Left ventricle myocardium inferior (tissue), 1 donor: ENCODE measurements at regions not wholly inside any gene's neighbourhood (a gene's known extent, or its start where the extent isn't known, plus 50 kb on each side); places are given as distances from the start of the nearest gene placed in this dataset.

ENCODE experiments used
- DNase-seq: peaks from one replicate; pipeline ENCODE4 v3.0.0-alpha.2; 2020
- H3K27ac ChIP-seq: fragments of 200-600 bp; replicated peaks from 2 replicates; pipeline ENCODE4 v1.8.0; 2021
- H3K27me3 ChIP-seq: fragments of 200-600 bp; 2 replicates; pipeline ENCODE4 v1.8.0; 2021; ENCODE audit warnings: low read depth
- H3K36me3 ChIP-seq: fragments of 200-600 bp; 2 replicates; pipeline ENCODE4 v1.8.0; 2021
- H3K4me1 ChIP-seq: fragments of 200-600 bp; 2 replicates; pipeline ENCODE4 v1.8.0; 2021
- H3K4me3 ChIP-seq: fragments of 200-600 bp; 2 replicates; pipeline ENCODE4 v1.8.0; 2021; ENCODE audit warnings: mild to moderate bottlenecking, moderate library complexity
- H3K9me3 ChIP-seq: fragments of 200-600 bp; replicated peaks from 2 replicates; pipeline ENCODE4 v1.8.0; 2021
- CTCF ChIP-seq: fragments of 200-600 bp; IDR thresholded peaks from 2 replicates; pipeline ENCODE4 v1.8.0; 2021; ENCODE audit warnings: antibody characterized with exemption, mild to moderate bottlenecking, borderline replicate concordance
- intact Hi-C: fragments of 100-400 bp; cut with micrococcal nuclease; formaldehyde crosslinking; loops from one replicate; pipeline ENCODE4 v1.11.0; 2022
- donor health status: DM: no; HTN: yes; CAD: no; lungs with severe emphysema.

GRCh38 chr1:208933984-208934525 is 649.5 kb upstream of the CAMK1G start:
- Histone ChIP-seq H3K9me3 (no peaks in the 10 kb centered on the region), H3K4me3 (no peak overlapping the region), H3K27ac (no peak overlapping the region), H3K4me1 (no peaks in the 10 kb centered on the region), H3K36me3 (no peaks in the 10 kb centered on the region), H3K27me3 (no peaks in the 10 kb centered on the region)
- no peak for DNase-seq
- intact Hi-C loops = no loop called here
- no peak for TF ChIP-seq CTCF

GRCh38 chr1:208934933-208935332 is 648.6 kb upstream of the CAMK1G start:
- DNase-seq = no peak
- H3K27ac ChIP-seq = no peak overlapping the region
- no peak for TF ChIP-seq CTCF
- H3K4me1 ChIP-seq = no peaks in the 10 kb centered on the region
- no peaks in the 10 kb centered on the region for H3K27me3 ChIP-seq
- H3K9me3 ChIP-seq = no peaks in the 10 kb centered on the region
- H3K36me3 ChIP-seq = no peaks in the 10 kb centered on the region
- no peak overlapping the region for H3K4me3 ChIP-seq
- intact Hi-C loops = no loop called here

DNA sequence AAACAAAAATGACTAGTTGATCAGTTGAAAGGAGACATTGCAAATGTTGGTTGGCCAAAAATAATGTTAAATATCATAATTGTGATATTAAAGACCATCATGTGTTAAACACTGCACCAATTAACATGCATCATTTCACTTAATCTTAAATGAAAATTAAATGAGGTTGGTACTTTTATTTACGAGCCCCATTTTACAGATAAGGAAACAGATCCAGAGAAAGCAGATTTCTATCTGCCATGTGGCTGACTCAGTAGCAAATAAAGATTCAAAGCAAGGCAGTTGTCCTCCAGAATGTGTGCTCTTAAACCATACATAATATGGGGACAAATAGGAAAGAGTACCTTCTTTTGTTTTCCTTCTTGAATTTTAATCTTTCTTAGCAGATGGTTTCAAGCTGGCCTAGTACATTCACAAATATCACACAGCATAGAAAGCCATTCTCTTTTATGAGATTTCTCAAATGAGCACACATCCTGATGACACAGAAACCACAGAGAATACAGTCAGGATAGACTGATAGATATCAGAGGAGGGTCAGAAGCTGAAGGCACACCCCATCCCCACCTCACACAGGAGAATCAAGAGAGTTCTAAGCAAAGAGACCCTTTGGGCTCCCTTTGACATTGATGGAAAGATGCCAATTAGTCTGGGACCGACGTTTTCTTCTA is 647.9 kb upstream of the CAMK1G start:
- intact Hi-C loops = no loop called here
- Histone ChIP-seq H3K27me3 (no peaks in the 10 kb centered on the region), H3K4me1 (no peaks in the 10 kb centered on the region), H3K27ac (no peak overlapping the region), H3K36me3 (no peaks in the 10 kb centered on the region), H3K4me3 (no peak overlapping the region), H3K9me3 (no peaks in the 10 kb centered on the region)
- DNase-seq = no peak
- TF ChIP-seq CTCF = no peak

- intact Hi-C loops = no loop called here
- no peak for TF ChIP-seq CTCF
- Histone ChIP-seq H3K27ac (no peak overlapping the region), H3K9me3 (no peaks in the 10 kb centered on the region), H3K4me1 (peaks cover 7% of the 10 kb centered on the region), H3K4me3 (no peak overlapping the region), H3K36me3 (no peaks in the 10 kb centered on the region), H3K27me3 (no peaks in the 10 kb centered on the region)
- DNase-seq = no peak
Observed at GRCh38 chr1:208939537-208940085, 643.9 kb upstream of the CAMK1G start.

DNA sequence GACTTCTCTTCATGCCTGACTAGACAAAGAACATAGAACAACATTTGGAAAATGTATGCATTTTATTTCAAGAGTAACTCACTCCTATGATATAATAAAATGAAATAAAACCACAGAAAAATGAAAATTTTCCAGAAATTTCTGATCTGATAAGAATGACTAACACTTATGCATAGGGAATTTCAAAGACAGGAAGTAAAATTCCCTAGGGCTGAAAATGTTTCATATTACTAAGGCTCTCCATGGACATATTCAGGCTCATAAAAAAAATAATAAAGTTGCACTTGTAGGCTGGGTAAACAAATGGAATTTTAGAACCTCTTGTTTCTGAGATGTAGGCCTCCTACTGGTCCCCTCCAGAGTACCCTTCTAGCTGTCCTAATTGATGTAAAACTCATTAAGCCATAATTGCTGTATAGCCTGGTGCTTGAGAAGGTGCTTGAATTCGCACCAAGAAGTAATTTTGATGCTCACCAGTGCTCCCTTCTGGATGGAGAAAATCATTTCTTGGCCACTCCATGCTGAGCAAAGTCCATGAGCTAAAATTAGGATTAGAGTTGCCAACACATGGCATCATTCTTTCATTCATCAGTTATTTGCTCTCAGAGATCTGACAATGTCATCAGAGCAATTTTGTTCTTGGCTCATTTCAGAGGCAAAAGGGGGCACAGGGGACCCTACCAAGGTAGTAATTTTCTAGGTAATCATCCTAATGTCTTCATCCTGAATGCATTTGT is 641.0 kb upstream of the CAMK1G start:
- intact Hi-C loops = no loop called here
- Histone ChIP-seq H3K27ac (peak overlapping the region; percentile 38), H3K4me3 (no peak overlapping the region), H3K9me3 (no peaks in the 10 kb centered on the region), H3K27me3 (no peaks in the 10 kb centered on the region), H3K4me1 (peaks cover 18% of the 10 kb centered on the region), H3K36me3 (no peaks in the 10 kb centered on the region)
- TF ChIP-seq CTCF = no peak
- no peak for DNase-seq
